Activated CD8-positive, alpha-beta memory T cell treated with anti-CD3 and anti-CD28 coated beads for 24 hours (primary cell): ENCODE measurements at regions not wholly inside any gene's neighbourhood (a gene's known extent, or its start where the extent isn't known, plus 50 kb on each side); places are given as distances from the start of the nearest gene placed in this dataset.

ENCODE experiments used
- DNase-seq: peaks from one replicate; pipeline ENCODE4 v3.0.0-alpha.2; 2020

GRCh38 chr14:78074561-78074960, 95.6 kb upstream of the NRXN3 start:
- no peak for DNase-seq

GRCh38 chr14:78075033-78075432, 95.1 kb upstream of the NRXN3 start:
- no peak for DNase-seq

GRCh38 chr14:78075555-78076277, 94.5 kb upstream of the NRXN3 start:
- DNase-seq, result no peak

GRCh38 chr14:78081245-78081644, 88.9 kb upstream of the NRXN3 start:
- DNase-seq, result no peak

GRCh38 chr14:78083837-78084236, 86.3 kb upstream of the NRXN3 start:
- DNase-seq, result no peak

GRCh38 chr14:78086342-78086741, 83.8 kb upstream of the NRXN3 start:
- no peak for DNase-seq

GRCh38 chr14:78088916-78089315, 81.3 kb upstream of the NRXN3 start:
- DNase-seq, result no peak

- no peak for DNase-seq
These were observed 79.3 kb upstream of the NRXN3 start for GRCh38 chr14:78090864-78091263.

- no peak for DNase-seq
These were observed 78.8 kb upstream of the NRXN3 start for GRCh38 chr14:78091361-78091760.

- no peak for DNase-seq
These were observed 78.1 kb upstream of the NRXN3 start for GRCh38 chr14:78092040-78092439.

GRCh38 chr14:78103271-78103670, 66.9 kb upstream of the NRXN3 start:
- DNase-seq, result no peak

GRCh38 chr14:78104160-78104559, 66.0 kb upstream of the NRXN3 start:
- DNase-seq, result no peak

- no peak for DNase-seq
These were observed 65.5 kb upstream of the NRXN3 start for GRCh38 chr14:78104655-78105054.

- DNase-seq, result no peak
These were observed 63.8 kb upstream of the NRXN3 start for GRCh38 chr14:78106381-78106780.

GRCh38 chr14:78107166-78107565, 63.0 kb upstream of the NRXN3 start:
- no peak for DNase-seq

GRCh38 chr14:78119440-78119839, 50.7 kb upstream of the NRXN3 start:
- DNase-seq, result no peak
